Retina (tissue), 1 donor: ENCODE measurements at regions not wholly inside any gene's neighbourhood (a gene's known extent, or its start where the extent isn't known, plus 50 kb on each side); places are given as distances from the start of the nearest gene placed in this dataset.

ENCODE experiments used
- DNase-seq: peaks from one replicate; pipeline ENCODE4 v3.0.0-alpha.2; 2016

GRCh38 chr18:71878226-71878625 is 665.9 kb downstream of the CBLN2 start:
- DNase-seq: no peak

- DNase-seq: no peak
Measured at GRCh38 chr18:71873695-71874094, 670.4 kb downstream of the CBLN2 start.

DNA sequence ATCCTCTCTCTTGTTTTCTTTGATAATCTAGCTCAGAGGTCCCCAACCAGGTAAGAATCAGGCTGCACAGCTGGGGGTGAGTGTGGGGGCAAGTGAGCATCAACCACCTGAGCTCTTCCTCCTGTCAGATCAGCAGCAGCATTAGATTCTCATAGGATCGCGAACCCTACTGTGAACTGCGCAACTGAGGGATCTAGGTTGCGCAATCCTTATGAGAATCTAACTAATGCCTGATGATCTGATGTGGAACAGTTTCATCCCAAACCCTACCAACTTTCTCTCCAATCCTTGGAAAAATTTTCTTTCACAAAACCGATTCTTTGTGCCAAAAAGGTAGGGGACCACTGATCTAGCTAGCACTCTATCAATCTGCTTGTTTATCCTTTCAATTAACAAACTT is 678.3 kb downstream of the CBLN2 start:
- DNase-seq: no peak

- DNase-seq: no peak
Measured at GRCh38 chr18:71850602-71851001, 693.5 kb downstream of the CBLN2 start.

GRCh38 chr18:71849407-71849806 is 694.7 kb downstream of the CBLN2 start:
- DNase-seq: no peak

- peak; percentile 68 for DNase-seq
Measured at GRCh38 chr18:71846716-71847115, 697.4 kb downstream of the CBLN2 start.

GRCh38 chr18:71844814-71845213 is 699.3 kb downstream of the CBLN2 start:
- DNase-seq: peak; percentile 15

GRCh38 chr18:71842666-71843065 is 701.5 kb downstream of the CBLN2 start:
- DNase-seq: no peak

DNA sequence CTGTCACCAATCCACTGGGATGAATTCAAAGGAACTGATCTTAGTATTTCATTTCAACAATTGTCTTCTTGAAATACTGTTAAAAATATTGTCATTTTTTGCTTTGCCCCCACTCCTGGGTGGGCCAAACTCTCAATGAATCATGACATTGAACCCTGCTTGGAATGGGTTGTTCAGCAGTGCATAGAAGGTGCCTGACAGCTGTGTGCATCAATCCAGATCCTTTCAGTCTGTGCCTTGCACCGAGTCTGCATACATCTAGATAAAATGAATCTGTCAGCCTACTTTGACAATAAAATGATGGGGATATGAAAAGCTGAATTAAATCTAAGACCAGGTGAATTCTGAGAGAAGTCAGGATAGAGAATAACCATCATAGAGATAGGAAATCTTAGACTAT is 706.6 kb downstream of the CBLN2 start:
- no peak for DNase-seq

DNA sequence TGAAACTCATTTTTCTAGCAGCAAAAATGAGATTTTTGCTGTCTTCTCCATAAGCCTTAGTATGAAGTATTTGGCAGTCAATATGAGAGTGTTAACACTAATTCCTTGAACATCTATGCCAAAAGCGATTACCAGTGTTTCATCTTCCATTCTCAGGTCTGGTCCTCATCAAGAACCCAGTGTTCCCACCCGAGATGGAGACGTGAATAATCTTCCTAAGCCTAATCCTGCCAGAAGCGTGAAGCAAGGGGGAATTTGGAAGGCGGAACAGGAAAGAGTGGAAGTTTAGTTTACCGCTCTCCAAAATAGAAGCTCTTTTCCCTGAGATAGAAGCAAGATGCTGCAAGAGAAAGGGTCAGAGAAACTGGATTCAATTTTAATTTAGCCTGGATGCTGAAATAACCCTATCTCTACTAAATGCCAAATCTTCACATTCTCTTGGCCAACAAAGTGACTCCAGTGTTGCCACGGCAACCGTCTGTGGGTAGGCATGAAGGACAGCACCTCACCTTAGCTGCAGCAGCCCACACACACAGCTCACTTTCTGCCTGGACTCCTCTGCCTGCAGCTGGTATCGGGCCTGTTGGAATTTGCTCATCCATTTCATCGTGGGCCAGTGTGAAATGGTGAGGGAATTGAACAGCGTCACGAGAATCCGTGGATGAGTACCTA is 711.1 kb downstream of the CBLN2 start:
- DNase-seq: no peak

DNA sequence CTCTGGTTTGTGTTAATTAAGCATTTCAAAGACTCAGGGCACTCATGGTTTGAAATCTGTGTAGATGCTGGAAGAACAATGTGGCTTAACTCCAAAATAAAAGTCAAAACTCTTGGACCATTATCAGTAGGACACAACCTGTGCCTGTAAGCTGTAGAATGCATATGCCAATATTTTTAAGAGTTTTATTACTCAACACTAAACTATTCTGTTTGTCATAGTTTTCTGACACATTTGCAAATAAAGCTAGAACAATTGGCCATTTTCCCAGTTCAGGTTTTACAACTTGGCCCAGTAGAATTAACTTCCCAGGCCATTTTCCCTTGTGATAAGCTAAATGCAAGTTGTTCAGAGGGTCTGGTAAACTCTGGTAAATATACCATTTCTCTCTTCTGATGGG is 713.1 kb downstream of the CBLN2 start:
- no peak for DNase-seq

- no peak for DNase-seq
Measured at GRCh38 chr18:71827301-71827700, 716.8 kb downstream of the CBLN2 start.

DNA sequence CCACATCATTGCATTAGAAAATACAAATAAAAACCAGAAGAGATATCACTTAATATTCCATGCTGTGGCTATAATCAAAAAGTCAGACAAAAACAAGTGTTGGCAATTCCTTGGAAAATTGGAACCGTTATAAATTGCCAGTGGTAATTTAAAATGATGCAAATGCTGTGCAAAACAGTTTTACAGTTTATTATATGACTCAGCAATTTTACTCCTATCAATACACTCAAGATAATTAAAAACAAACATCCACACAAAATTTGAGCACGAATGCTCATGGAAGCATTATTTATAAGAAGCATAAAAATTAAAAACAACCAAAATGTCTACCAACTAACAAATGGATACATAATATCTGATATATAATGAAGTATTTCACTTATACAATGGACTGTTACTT is 728.8 kb downstream of the CBLN2 start:
- no peak for DNase-seq

GRCh38 chr18:71809711-71810110 is 734.4 kb downstream of the CBLN2 start:
- no peak for DNase-seq

GRCh38 chr18:71808616-71809015 is 735.5 kb downstream of the CBLN2 start:
- DNase-seq: no peak

DNA sequence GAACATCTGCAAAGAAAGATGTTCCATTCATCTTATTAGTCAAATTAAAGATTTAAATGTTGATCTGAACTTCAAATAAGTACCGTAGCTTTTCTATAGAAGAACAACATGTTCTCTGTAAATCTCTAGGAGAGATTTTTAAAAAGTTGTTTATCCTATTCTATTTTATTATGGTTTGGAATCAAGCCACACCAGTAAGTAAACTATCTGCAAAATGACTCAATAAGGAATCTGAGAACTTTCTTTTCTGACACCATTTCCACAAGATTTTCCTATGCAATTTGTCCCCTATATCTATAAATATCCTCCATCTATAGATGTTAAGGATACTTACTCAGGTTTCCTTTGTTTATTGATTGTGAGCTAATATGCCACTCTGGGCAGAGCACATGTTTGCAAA is 736.6 kb downstream of the CBLN2 start:
- DNase-seq: no peak

DNA sequence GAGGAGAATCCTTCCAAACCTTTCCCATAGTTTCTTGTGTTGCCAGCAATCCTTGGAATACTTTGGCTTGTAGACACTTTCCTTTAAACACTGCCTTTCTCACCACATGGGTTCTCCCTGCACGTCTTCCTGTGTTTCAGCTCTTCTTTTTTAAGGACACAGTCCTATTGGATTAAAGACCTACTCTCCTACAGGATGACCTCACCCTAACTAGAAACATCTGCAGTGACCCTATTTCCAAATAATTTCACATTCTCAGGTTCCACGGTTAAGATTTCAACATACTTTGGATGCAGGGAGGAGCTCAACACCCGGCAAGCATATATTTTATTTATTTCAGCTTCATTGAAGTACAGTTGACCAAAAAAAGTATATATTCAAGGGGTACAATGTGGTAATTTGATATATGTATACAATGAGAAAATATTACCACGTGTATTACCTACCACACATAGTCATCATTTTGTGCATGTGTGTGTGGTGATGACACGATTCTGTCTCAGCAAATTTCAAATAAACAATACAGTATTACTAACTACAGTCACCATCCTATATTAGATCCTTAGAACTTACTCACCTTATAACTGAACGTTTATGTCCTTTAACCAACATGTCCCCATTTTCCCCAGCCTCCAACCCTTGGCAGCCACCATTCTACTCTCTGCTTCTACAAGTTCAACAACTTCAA is 745.0 kb downstream of the CBLN2 start:
- no peak for DNase-seq

DNA sequence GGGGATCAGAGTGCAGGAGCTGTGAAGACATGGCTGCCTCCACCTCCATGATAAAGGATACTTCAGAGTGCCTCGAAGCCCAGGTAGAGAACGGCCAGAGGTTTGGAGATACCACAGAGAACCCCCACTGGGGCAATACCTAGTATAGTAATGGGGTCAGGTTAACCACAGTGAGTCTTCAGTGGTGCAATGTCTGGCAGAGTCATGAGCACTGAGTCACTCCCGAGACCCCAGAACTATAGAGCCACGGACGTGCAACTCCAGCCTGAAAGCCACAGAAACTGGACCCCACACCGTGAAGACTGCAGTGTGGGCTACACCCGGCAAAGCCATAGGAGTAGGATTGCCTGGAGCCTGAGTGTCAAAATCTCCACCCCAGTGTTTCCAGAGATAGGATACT is 746.6 kb downstream of the CBLN2 start:
- DNase-seq: no peak

DNA sequence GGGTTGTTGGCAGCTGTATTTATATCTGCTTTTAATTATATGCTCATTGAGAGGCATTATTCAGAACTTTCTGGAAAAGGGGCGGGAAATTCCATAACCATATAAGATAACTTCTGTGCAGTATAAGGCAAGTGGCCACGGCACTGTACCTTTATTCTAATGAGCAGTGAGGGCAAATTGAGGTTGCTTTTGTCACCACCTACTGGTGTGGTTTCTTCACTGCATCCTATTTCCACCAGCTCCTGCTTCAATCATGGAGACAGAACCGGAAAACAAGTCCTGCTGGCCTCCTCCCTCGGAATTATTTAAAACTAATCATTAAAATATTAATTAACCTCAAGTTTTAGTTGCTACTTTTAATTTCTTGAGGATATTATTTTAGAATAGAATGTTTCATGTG is 759.4 kb downstream of the CBLN2 start:
- no peak for DNase-seq

DNA sequence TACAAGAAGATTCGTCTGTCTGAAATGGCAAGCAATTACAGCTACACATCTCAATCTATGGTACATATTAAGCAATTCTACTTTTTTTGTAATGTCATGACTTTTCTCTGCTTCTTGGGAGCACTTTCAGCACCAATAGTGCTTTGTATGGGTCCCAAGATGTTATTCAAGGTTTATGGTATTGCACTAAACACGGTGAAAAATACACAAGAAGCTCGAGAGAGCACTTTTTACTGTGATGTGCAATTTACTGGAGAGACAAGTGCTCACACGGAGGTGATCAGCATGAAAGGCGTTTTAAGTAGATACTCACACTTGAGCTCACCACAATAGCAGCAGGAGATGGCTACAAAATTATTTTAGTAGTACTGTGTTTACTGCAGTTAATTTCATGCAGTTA is 783.6 kb downstream of the CBLN2 start:
- DNase-seq: peak; percentile 3

DNA sequence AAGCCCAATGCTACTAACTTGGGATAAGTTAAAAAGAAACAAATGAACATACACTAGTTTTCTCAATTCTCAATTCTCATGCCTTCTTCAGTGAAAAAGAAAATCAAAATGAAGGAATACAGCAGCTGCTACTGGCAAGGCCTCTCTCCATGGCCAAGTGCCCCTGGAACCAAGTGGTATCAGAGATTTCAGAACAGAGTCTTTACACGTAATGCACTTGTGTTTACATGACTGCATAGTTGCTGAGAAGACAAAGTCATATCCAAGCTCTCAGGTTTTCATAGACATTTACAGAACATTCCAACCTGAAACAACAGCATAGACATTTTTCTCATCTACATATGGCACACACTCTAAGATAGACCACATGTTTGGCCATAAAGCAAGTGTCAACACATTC is 789.9 kb downstream of the CBLN2 start:
- no peak for DNase-seq

DNA sequence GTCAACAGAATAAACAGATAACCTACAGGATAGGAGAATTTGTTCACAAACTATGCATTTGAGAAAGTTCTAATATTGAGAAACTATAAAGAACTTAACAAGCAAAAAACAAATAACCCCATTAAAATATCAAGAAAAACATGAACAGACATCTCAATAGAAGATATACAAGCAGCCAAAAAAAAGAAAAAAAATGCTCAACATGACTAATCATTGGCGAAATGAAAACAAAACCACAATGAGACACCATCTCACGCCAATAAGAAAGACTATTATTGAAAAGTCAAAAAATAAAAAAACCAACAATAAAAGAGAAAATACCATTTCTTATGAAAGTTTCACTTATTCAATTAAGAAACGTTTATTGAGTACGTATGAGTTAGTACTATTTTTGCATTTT is 800.5 kb downstream of the CBLN2 start:
- no peak for DNase-seq

DNA sequence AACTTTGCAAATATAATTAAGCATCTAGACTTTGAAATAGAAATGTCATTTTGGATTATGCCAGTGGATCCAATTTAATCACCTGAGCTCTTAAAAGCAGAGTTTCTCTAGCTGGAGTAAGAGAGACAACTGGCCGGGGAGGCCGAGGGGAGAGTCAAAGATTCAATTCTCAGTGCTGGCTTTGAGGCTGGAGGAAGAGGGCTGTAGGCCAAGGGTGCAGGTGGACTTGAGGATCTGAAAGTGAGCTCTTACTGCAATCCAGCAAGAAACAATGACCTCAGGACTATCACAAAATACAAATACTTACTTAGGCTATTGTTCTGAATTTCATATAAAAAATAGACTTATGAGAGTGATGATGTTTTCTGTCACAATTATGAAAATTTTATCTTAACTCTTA is 814.5 kb downstream of the CBLN2 start:
- no peak for DNase-seq

GRCh38 chr18:71727909-71728308 is 816.2 kb downstream of the CBLN2 start:
- DNase-seq: no peak

GRCh38 chr18:71725256-71725655 is 818.9 kb downstream of the CBLN2 start:
- no peak for DNase-seq
